Panc1 (cell line): ENCODE measurements at regions not wholly inside any gene's neighbourhood (a gene's known extent, or its start where the extent isn't known, plus 50 kb on each side); places are given as distances from the start of the nearest gene placed in this dataset.

Source experiments
- SIN3A ChIP-seq: IDR thresholded peaks from 2 replicates; pipeline ENCODE4 v1.6.1; 2012; ENCODE audit warnings: low read depth, mild to moderate bottlenecking, low read length, moderate library complexity, borderline replicate concordance; ENCODE audit not compliant: insufficient read depth
- TCF7L2 ChIP-seq: IDR thresholded peaks from 2 replicates; pipeline ENCODE4 v1.6.1; 2011; ENCODE audit warnings: mild to moderate bottlenecking, low read depth, low read length, inconsistent platforms
- TF ChIP-seq, protein P1 (sequence below): fragments of 450-650 bp; IDR thresholded peaks from 2 replicates; pipeline ENCODE4 v1.5.1; 2017; ENCODE audit warnings: mild to moderate bottlenecking
- TF ChIP-seq, protein P2 (sequence below), 2 experiments: IDR thresholded peaks; 2 replicates each; pipeline ENCODE4 v1.6.1; 2011 to 2012; ENCODE audit warnings: low read depth in 2 of 2, control low read depth in 1 of 2, low read length in 1 of 2, mild to moderate bottlenecking in 1 of 2, moderate library complexity in 1 of 2; ENCODE audit not compliant: insufficient read depth in 1 of 2

DNA sequence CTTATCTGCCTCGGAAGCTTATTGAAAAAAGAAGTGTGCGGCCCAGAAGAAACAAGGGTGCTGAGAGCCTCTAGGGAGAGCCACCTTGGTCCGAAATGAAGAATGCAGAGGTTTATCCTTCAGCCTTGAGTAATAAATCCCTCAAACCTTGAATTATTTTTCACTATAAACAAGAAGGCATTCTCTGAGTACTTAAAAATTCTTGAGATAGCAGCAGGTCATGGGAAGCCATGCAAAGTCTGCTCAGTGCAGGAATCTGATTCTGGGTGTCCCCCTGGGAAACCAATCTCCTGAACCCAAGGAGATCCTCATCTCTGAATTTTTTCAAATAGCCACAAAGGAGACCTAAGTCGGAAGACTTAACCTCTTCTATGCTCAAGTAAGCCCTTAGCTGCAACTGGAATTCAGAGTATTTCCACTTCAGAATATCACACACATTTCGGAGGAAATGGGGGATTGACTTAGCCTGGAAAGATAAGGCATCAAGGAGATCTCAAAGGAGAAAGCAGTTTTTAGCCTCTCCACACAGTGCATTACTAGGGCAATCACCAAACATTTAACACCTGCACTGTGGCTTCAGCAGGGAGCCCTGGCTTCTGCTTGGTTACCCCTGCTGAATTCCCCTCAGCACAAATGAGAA, 365.0 kb downstream of the ETS1 start:
- TF ChIP-seq, protein P1, sequence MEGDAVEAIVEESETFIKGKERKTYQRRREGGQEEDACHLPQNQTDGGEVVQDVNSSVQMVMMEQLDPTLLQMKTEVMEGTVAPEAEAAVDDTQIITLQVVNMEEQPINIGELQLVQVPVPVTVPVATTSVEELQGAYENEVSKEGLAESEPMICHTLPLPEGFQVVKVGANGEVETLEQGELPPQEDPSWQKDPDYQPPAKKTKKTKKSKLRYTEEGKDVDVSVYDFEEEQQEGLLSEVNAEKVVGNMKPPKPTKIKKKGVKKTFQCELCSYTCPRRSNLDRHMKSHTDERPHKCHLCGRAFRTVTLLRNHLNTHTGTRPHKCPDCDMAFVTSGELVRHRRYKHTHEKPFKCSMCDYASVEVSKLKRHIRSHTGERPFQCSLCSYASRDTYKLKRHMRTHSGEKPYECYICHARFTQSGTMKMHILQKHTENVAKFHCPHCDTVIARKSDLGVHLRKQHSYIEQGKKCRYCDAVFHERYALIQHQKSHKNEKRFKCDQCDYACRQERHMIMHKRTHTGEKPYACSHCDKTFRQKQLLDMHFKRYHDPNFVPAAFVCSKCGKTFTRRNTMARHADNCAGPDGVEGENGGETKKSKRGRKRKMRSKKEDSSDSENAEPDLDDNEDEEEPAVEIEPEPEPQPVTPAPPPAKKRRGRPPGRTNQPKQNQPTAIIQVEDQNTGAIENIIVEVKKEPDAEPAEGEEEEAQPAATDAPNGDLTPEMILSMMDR = no peak
- TF ChIP-seq TCF7L2 (no peak), SIN3A (no peak)
- TF ChIP-seq, protein P2, sequence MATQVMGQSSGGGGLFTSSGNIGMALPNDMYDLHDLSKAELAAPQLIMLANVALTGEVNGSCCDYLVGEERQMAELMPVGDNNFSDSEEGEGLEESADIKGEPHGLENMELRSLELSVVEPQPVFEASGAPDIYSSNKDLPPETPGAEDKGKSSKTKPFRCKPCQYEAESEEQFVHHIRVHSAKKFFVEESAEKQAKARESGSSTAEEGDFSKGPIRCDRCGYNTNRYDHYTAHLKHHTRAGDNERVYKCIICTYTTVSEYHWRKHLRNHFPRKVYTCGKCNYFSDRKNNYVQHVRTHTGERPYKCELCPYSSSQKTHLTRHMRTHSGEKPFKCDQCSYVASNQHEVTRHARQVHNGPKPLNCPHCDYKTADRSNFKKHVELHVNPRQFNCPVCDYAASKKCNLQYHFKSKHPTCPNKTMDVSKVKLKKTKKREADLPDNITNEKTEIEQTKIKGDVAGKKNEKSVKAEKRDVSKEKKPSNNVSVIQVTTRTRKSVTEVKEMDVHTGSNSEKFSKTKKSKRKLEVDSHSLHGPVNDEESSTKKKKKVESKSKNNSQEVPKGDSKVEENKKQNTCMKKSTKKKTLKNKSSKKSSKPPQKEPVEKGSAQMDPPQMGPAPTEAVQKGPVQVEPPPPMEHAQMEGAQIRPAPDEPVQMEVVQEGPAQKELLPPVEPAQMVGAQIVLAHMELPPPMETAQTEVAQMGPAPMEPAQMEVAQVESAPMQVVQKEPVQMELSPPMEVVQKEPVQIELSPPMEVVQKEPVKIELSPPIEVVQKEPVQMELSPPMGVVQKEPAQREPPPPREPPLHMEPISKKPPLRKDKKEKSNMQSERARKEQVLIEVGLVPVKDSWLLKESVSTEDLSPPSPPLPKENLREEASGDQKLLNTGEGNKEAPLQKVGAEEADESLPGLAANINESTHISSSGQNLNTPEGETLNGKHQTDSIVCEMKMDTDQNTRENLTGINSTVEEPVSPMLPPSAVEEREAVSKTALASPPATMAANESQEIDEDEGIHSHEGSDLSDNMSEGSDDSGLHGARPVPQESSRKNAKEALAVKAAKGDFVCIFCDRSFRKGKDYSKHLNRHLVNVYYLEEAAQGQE (IDR thresholded peaks at IDR 0.05; ENCODE audit: insufficient read depth in 1 of 2, low read depth in 2 of 2, low read length in 1 of 2) = no peak
